CD4-positive, alpha-beta T cell (primary cell): ENCODE measurements at regions not wholly inside any gene's neighbourhood (a gene's known extent, or its start where the extent isn't known, plus 50 kb on each side); places are given as distances from the start of the nearest gene placed in this dataset.

Source experiments
- ATAC-seq: fragments of 200-7000 bp; cut with Tn5 transposase; one replicate; pipeline ENCODE4 v1.10.0; 2022; ENCODE audit warnings: mild to moderate bottlenecking; ENCODE audit not compliant: poor library complexity
- CTCF ChIA-PET: fragments of 350-600 bp; sonication (Branson Sonifier 250); formaldehyde crosslinking; loops from one replicate; lab custom pipeline; 2021; ENCODE audit warnings: antibody characterized with exemption, inconsistent platforms; lab: Charles Lee
- POLR2A ChIA-PET: fragments of 350-600 bp; sonication (Branson Sonifier 250); formaldehyde crosslinking; loops from one replicate; lab custom pipeline; 2021; ENCODE audit warnings: antibody characterized with exemption, inconsistent platforms; lab: Charles Lee
- DNase-seq, 14 experiments: peaks; one replicate each; pipeline ENCODE4 v3.0.0-alpha.2; 2013 to 2020; ENCODE audit warnings: mixed read lengths in 2 of 14
- H3K27ac ChIP-seq, 2 donors: one replicate each; pipeline versions ENCODE4 v1.5.1 to v1.7.0; 2013; ENCODE audit warnings: low read length in 2 of 2, low read depth in 1 of 2, mild to moderate bottlenecking in 1 of 2
- H3K27me3 ChIP-seq, 2 experiments: 1 replicate in 1 of 2; 2 replicates in 1 of 2; pipeline versions ENCODE4 v1.6.1 to v1.7.0; 2013; ENCODE audit warnings: low read length in 2 of 2, control low read depth in 1 of 2, mild to moderate bottlenecking in 1 of 2, moderate library complexity in 1 of 2; ENCODE audit not compliant: insufficient read depth in 2 of 2, control insufficient read depth in 1 of 2
- H3K36me3 ChIP-seq: one replicate; pipeline ENCODE4 v1.6.1; 2013; ENCODE audit warnings: low read length, control low read depth; ENCODE audit not compliant: insufficient read depth
- H3K4me1 ChIP-seq: one replicate; pipeline ENCODE4 v1.6.1; 2013; ENCODE audit warnings: low read length, control low read depth; ENCODE audit not compliant: insufficient read depth
- H3K4me3 ChIP-seq: one replicate; pipeline ENCODE4 v1.5.1; 2013; ENCODE audit warnings: mild to moderate bottlenecking, low read length, moderate library complexity
- H3K9me3 ChIP-seq, 2 experiments: 1 replicate in 1 of 2; 2 replicates in 1 of 2; pipeline versions ENCODE4 v1.6.1 to v1.7.0; 2013; ENCODE audit warnings: low read length in 2 of 2, mild to moderate bottlenecking in 2 of 2, control low read depth in 1 of 2, moderate library complexity in 1 of 2; ENCODE audit not compliant: control insufficient read depth in 1 of 2, insufficient read depth in 1 of 2
- H3K27ac Mint-ChIP-seq: one replicate; pipeline ENCODE4 v1.8.0; 2020; ENCODE audit warnings: mixed read lengths
- H3K27me3 Mint-ChIP-seq: one replicate; pipeline ENCODE4 v1.8.0; 2021; ENCODE audit warnings: mixed read lengths
- H3K36me3 Mint-ChIP-seq: one replicate; pipeline ENCODE4 v1.8.0; 2021; ENCODE audit warnings: low read depth, mixed read lengths
- H3K4me1 Mint-ChIP-seq: one replicate; pipeline ENCODE4 v1.8.0; 2021; ENCODE audit warnings: low read depth, mixed read lengths
- H3K4me3 Mint-ChIP-seq: one replicate; pipeline ENCODE4 v1.8.0; 2020; ENCODE audit warnings: mild to moderate bottlenecking, mixed read lengths
- H3K9me3 Mint-ChIP-seq: one replicate; pipeline ENCODE4 v1.8.0; 2020; ENCODE audit warnings: mixed read lengths
- intact Hi-C, 2 experiments: fragments of 100-400 bp; cut with DNase I in 1 of 2; cut with micrococcal nuclease in 1 of 2; formaldehyde crosslinking; loops; one replicate each; pipeline versions ENCODE4 v1.15.1 to v1.9.0; 2023 to 2025; cut with DNase I, micrococcal nuclease
- TF ChIP-seq, protein P1 (sequence below): fragments of 200-600 bp; IDR thresholded peaks from one replicate; pipeline ENCODE4 v1.8.0; 2022; ENCODE audit warnings: antibody characterized with exemption, mild to moderate bottlenecking

GRCh38 chr4:175341203-175341755 is 423.1 kb downstream of the ADAM29 start:
- H3K27ac ChIP-seq: no peak overlapping the region
- Mint-ChIP-seq H3K4me1 (no peaks in the 10 kb centered on the region), H3K4me3 (no peak overlapping the region), H3K27me3 (no peaks in the 10 kb centered on the region), H3K27ac (no peak overlapping the region), H3K9me3 (peaks cover 6% of the 10 kb centered on the region), H3K36me3 (no peaks in the 10 kb centered on the region)
- H3K27me3 ChIP-seq: no peaks in the 10 kb centered on the region
- intact Hi-C loops: no loop called here
- H3K4me3 ChIP-seq: no peak overlapping the region
- POLR2A ChIA-PET: no interaction called here
- H3K4me1 ChIP-seq: no peaks in the 10 kb centered on the region
- ATAC-seq (no peak), DNase-seq (no peak)
- TF ChIP-seq, protein P1, sequence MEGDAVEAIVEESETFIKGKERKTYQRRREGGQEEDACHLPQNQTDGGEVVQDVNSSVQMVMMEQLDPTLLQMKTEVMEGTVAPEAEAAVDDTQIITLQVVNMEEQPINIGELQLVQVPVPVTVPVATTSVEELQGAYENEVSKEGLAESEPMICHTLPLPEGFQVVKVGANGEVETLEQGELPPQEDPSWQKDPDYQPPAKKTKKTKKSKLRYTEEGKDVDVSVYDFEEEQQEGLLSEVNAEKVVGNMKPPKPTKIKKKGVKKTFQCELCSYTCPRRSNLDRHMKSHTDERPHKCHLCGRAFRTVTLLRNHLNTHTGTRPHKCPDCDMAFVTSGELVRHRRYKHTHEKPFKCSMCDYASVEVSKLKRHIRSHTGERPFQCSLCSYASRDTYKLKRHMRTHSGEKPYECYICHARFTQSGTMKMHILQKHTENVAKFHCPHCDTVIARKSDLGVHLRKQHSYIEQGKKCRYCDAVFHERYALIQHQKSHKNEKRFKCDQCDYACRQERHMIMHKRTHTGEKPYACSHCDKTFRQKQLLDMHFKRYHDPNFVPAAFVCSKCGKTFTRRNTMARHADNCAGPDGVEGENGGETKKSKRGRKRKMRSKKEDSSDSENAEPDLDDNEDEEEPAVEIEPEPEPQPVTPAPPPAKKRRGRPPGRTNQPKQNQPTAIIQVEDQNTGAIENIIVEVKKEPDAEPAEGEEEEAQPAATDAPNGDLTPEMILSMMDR: no peak
- H3K36me3 ChIP-seq: no peaks in the 10 kb centered on the region
- H3K9me3 ChIP-seq: peaks cover 0 to 10% of the 10 kb centered on the region in 2 experiments
- CTCF ChIA-PET: no interaction called here

DNA sequence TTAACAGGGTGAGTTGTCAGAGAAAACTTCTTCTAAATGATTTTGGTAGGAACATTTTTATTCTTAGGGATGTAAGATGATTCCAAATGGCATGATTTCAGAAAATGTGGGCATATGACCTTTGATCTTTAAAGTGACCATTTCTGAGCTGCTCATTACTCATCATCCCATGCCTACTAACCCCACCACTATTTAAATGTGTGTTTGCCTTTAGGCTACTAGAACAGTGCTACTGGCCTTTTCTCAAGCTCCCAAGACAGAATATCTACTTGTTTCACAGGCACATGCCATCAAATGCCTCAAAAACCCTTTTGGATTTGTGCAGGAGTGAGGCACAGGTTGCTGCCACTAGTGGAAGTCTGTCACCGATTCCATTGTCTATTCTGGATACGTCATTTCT is 428.2 kb downstream of the ADAM29 start:
- ChIA-PET POLR2A (no interaction called here), CTCF (no interaction called here)
- no peak overlapping the region for H3K27ac Mint-ChIP-seq
- H3K9me3 ChIP-seq: peaks cover 0 to 10% of the 10 kb centered on the region in 2 experiments
- ATAC-seq: no peak
- no peaks in the 10 kb centered on the region for H3K4me1 ChIP-seq
- intact Hi-C loops: no loop called here
- no peaks in the 10 kb centered on the region for H3K4me1 Mint-ChIP-seq
- H3K27me3 Mint-ChIP-seq: no peaks in the 10 kb centered on the region
- DNase-seq: no peak
- TF ChIP-seq, protein P1: no peak
- H3K27ac ChIP-seq: no peak overlapping the region
- no peak overlapping the region for H3K4me3 Mint-ChIP-seq
- no peaks in the 10 kb centered on the region for H3K36me3 ChIP-seq
- H3K36me3 Mint-ChIP-seq: no peaks in the 10 kb centered on the region
- no peaks in the 10 kb centered on the region for H3K27me3 ChIP-seq
- no peak overlapping the region for H3K4me3 ChIP-seq
- peaks cover 6% of the 10 kb centered on the region for H3K9me3 Mint-ChIP-seq

GRCh38 chr4:175350246-175350645 is 432.1 kb downstream of the ADAM29 start:
- Histone ChIP-seq H3K27ac (no peak overlapping the region), H3K36me3 (no peaks in the 10 kb centered on the region), H3K9me3 (peaks cover 0 to 1% of the 10 kb centered on the region in 2 experiments), H3K4me3 (no peak overlapping the region), H3K27me3 (no peaks in the 10 kb centered on the region), H3K4me1 (no peaks in the 10 kb centered on the region)
- no peak overlapping the region for H3K27ac Mint-ChIP-seq
- H3K27me3 Mint-ChIP-seq: no peaks in the 10 kb centered on the region
- no peaks in the 10 kb centered on the region for H3K9me3 Mint-ChIP-seq
- CTCF ChIA-PET: no interaction called here
- POLR2A ChIA-PET: no interaction called here
- no peak for ATAC-seq
- H3K36me3 Mint-ChIP-seq: no peaks in the 10 kb centered on the region
- intact Hi-C loops: no loop called here
- TF ChIP-seq, protein P1: no peak
- H3K4me3 Mint-ChIP-seq: no peak overlapping the region
- H3K4me1 Mint-ChIP-seq: no peaks in the 10 kb centered on the region
- DNase-seq: no peak
